ENCODE measurements at regions not wholly inside any gene's neighbourhood (a gene's known extent, or its start where the extent isn't known, plus 50 kb on each side); places are given as distances from the start of the nearest gene placed in this dataset.

DNA sequence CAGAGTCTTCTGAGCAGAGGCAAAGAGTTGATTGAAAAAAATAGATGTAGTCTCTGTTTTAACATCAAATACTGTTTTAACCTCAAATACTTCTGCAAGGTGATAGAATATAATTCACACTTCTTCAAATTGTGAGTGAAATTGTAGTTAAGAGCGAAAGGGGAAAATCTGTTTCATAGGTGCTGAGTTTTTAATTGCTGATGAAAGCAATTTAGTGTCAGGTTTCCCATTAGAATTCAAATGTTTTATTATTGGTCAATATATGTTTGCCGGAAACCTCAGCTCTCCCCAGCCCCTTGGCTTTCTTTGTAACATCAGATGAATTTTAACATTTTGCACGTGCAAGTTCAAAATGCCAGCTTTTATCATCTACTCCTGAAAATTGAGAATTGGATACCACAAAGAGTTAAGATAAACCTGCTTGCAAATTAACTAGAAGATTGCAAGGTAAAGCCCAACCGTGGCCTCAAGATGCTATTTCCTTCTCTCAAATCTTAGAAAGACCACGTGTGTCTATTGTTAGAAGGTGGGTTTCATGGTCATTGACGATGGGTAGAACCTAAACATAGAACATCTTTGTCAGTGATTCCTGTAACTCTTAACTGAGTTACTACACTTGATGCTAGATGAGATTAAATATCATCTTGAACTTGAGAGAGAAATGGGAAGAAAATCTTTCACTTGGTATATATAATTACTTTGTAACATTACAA, 1824.2 kb upstream of the TENM3 start:
- no peak for ATAC-seq (replicated peaks in 6 of 8)
- in situ Hi-C loops (cut with MboI; ENCODE audit: low pct_unique_long_range_greater_than_20kb in 2 of 9, low sequenced_read_pairs in 9 of 9, unreplicated experiment in 9 of 9): no loop called here
- Histone ChIP-seq H3K4me3 (no peak overlapping the region), H3K4me1 (replicated peaks in 1 of 2) (peaks cover 0 to 4% of the 10 kb centered on the region in 2 donors), H3K27ac (no peak overlapping the region)
- WGBS, 10 experiments: 8 to 100% (median 72%) methylated on average over 1 to 6 of the region's 6 CpGs

DNA sequence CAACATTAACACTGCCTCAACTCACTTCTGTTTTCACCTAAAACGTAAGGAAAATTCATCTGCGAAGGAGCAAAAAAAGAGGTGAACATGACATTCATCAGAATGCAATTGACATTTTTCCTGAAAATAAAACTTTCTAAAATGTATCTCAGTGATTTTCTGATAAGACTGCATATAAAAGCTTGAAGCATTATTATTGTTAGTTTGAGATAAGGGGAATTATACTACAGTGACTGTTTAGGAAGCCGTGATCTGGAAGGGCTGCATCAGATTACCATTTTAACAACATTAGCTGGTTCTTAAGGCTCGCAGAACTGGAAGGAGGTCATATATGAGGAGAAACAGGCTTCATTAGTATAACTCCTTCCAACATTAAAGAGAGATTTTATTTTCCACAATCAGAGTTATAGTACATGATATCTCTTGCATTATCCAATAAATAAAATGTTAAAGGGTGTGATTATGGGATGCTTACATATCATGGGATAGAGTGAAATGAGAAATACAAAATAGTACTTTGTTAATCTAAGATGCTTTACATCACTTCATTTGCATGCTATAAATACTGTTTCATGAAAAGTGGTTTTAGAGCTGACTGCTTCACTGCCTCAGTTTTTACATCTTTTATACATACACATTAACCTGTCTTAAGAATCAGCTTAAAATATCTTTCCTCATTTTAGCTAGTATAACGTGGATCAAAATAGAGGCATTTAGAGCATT, 1820.1 kb upstream of the TENM3 start:
- H3K27ac ChIP-seq: no peak overlapping the region
- 10 to 100% (median 86%) methylated on average over 3 to 5 of the region's 5 CpGs; no CpG with 5 or more reads in 1 of the 10 experiments for WGBS, 10 experiments
- H3K4me1 ChIP-seq (replicated peaks in 1 of 2): peaks cover 0 to 4% of the 10 kb centered on the region in 2 donors
- H3K4me3 ChIP-seq: no peak overlapping the region
- peak in 2 of 8 experiments; percentile 5 to 13 for ATAC-seq (replicated peaks in 6 of 8)
- in situ Hi-C loops (cut with MboI; ENCODE audit: low pct_unique_long_range_greater_than_20kb in 2 of 9, low sequenced_read_pairs in 9 of 9, unreplicated experiment in 9 of 9): no loop called here

DNA sequence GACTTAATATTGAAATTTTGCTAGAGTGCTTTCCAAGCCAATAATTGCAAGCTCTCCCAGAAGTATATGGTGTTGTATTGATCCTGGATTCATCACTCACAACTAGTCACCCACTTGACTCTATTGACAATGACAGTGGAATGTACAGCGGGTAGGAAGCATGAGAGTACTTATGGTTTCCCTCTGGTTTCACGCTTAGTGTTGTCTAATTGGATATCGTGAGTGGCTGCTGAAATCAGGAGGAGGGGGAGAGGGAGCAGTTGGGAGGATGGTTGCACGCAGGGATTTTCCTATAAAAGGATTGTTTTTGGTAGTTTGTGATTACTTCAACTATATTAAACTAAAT, 1819.5 kb upstream of the TENM3 start:
- no peak overlapping the region for H3K27ac ChIP-seq
- in situ Hi-C loops (cut with MboI; ENCODE audit: low pct_unique_long_range_greater_than_20kb in 2 of 9, low sequenced_read_pairs in 9 of 9, unreplicated experiment in 9 of 9): no loop called here
- no peak overlapping the region for H3K4me3 ChIP-seq
- ATAC-seq (replicated peaks in 6 of 8): peak in 5 of 8 experiments; percentile 24 to 70 (median 43)
- H3K4me1 ChIP-seq (replicated peaks in 1 of 2): peaks cover 0 to 4% of the 10 kb centered on the region in 2 donors
- WGBS, 10 experiments: 4 to 80% (median 69%) methylated on average over 2 to 4 of the region's 4 CpGs; no CpG with 5 or more reads in 3 of the 10 experiments

DNA sequence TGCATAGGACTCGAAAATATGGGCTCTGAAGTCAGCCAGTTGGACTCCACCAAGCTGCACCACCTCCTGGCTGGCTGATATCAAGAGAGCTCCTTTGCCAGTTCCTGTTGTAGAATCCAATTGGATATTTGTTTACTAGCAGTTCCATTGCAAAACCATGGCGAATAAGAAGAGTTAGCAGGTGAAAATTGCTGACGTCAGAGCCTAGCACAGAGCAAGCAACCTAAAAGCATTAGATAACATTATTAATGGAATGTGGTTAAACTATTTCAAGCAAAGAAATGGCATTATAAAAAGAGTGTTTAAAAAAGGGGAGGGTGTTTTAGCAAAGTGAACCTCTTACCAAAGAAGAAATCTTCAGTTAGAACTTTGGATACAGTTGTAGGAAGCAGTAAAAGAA, 1816.3 kb upstream of the TENM3 start:
- 0 to 100% (median 78%) methylated on average over 1 to 3 of the region's 3 CpGs; no CpG with 5 or more reads in 1 of the 10 experiments for WGBS, 10 experiments
- H3K4me1 ChIP-seq (replicated peaks in 1 of 2): peaks cover 0 to 9% of the 10 kb centered on the region in 2 donors
- in situ Hi-C loops (cut with MboI; ENCODE audit: low pct_unique_long_range_greater_than_20kb in 2 of 9, low sequenced_read_pairs in 9 of 9, unreplicated experiment in 9 of 9): loop anchor here in 1 of 9 experiments (25.0 kb wide), 1 partner anchor 185 kb away; no protein-coding TSS in a partner anchor
- H3K4me3 ChIP-seq: no peak overlapping the region
- no peak overlapping the region for H3K27ac ChIP-seq
- ATAC-seq (replicated peaks in 6 of 8): no peak

DNA sequence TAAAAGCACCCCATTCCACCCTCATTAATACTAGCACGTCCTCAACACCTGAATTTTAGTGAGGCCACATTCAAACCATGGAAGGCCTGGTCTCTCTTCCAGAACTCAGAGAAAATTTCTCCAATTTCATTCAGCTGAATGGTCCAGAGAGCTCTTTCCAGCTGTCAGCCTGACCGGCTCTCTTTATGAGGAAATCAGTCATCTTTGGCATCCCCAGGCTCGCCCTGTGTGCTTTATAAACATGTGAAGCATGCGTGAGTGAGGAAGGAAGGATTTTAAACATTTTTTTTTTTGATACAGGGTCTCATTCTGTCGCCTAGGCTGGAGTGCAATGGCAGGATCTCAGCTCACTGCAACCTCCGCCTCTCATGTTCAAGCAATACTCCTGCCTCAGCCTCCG, 1812.9 kb upstream of the TENM3 start:
- in situ Hi-C loops (cut with MboI; ENCODE audit: low pct_unique_long_range_greater_than_20kb in 2 of 9, low sequenced_read_pairs in 9 of 9, unreplicated experiment in 9 of 9): loop anchor here in 1 of 9 experiments (25.0 kb wide), 1 partner anchor 182 kb away; no protein-coding TSS in a partner anchor
- Histone ChIP-seq H3K4me3 (no peak overlapping the region), H3K27ac (no peak overlapping the region), H3K4me1 (replicated peaks in 1 of 2) (peaks cover 6 to 14% of the 10 kb centered on the region in 2 donors)
- 0 to 87% (median 71%) methylated on average over 1 to 6 of the region's 7 CpGs for WGBS, 10 experiments
- peak in 3 of 8 experiments; percentile 29 to 78 (median 76) for ATAC-seq (replicated peaks in 6 of 8)

DNA sequence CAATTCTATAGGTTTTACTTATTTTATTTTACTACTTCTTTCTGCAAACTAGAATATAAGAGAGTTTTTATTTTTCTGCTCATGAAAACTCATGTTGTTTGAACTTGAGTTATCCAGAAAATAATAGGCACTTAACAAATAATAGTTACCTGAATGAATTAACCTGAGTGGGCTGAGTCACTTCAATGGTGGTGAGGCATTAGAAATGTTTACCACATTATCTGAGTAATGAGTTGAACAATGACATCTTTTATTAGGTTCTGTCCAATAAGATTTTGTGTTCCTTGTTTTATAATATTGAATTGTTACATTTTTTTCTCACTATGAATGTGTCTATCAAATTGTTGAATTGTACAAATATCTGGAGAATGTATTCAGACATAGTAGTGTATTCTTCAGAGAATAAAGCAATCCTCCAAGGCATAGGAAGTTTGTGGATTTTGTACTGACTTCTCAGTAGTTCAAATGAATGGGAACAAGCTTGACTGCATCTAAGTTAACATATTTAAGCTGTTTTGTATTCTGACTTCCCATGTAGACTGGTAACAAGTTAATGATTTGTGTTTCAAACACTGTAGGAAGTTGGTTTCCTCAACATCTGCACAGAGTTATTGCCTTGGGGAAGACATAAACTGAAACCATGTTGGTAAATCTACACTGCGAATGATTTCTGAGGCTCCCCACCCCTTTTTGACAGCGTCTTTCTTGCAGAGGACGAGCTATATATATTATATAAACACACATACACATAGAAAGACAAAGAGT, 1808.9 kb upstream of the TENM3 start:
- Histone ChIP-seq H3K4me1 (replicated peaks in 1 of 2) (peaks cover 6 to 16% of the 10 kb centered on the region in 2 donors), H3K27ac (no peak overlapping the region), H3K4me3 (no peak overlapping the region)
- peak in 3 of 8 experiments; percentile 9 to 33 (median 18) for ATAC-seq (replicated peaks in 6 of 8)
- in situ Hi-C loops (cut with MboI; ENCODE audit: low pct_unique_long_range_greater_than_20kb in 2 of 9, low sequenced_read_pairs in 9 of 9, unreplicated experiment in 9 of 9): loop anchor here in 1 of 9 experiments (25.0 kb wide), 1 partner anchor 178 kb away; no protein-coding TSS in a partner anchor
- WGBS, 10 experiments: 0 to 45% (median 19%) methylated on average over 1 to 3 of the region's 3 CpGs; no CpG with 5 or more reads in 3 of the 10 experiments

DNA sequence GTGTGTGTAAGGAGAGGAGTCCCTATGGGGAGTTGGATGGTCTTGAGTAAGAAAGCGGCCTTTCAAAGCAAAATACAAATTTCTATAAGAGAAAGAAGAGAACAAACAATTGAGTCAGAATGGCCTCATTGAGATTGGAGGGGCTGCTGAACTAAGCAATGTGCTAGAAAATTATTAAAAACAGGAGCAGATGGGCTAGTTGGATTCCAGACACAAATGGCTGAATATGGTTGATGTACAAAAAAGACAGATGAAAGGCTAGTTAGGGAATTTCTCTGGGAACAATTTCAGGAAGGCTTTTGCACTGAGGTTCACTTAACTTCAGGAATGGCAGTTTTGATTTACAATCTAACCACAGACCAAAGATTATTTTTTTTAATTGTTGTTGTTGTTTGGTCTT, 1806.8 kb upstream of the TENM3 start:
- no peak overlapping the region for H3K27ac ChIP-seq
- no peak overlapping the region for H3K4me3 ChIP-seq
- 0 to 100% (median 88%) methylated on average over 1 of the region's 1 CpG; no CpG with 5 or more reads in 4 of the 10 experiments for WGBS, 10 experiments
- ATAC-seq (replicated peaks in 6 of 8): no peak
- H3K4me1 ChIP-seq (replicated peaks in 1 of 2): peaks cover 6 to 11% of the 10 kb centered on the region in 2 donors
- in situ Hi-C loops (cut with MboI; ENCODE audit: low pct_unique_long_range_greater_than_20kb in 2 of 9, low sequenced_read_pairs in 9 of 9, unreplicated experiment in 9 of 9): loop anchor here in 1 of 9 experiments (25.0 kb wide), 1 partner anchor 176 kb away; no protein-coding TSS in a partner anchor

DNA sequence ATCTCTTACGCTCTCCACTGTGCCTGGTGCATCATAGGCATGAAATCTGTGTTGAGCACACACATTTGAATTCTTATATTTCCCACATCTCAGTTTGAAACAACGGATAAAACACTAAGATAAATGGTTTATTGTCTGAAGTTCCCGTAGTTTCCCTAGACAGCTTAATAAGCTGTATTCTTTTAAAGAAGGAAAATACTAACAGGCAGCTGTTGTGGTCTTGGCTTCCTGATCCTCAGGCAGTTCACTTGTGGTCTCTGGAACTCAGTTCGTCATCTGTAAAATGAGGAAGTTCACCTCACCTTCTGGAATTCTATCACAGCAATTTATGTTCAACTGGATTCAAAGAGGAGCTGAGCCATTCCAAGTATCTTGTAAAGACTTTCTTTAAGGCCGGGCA, 1805.6 kb upstream of the TENM3 start:
- no peak for ATAC-seq (replicated peaks in 6 of 8)
- WGBS, 10 experiments: 0 to 100% (median 90%) methylated on average over 1 to 5 of the region's 5 CpGs; no CpG with 5 or more reads in 2 of the 10 experiments
- Histone ChIP-seq H3K27ac (no peak overlapping the region), H3K4me3 (no peak overlapping the region), H3K4me1 (replicated peaks in 1 of 2) (peaks cover 6 to 11% of the 10 kb centered on the region in 2 donors)
- in situ Hi-C loops (cut with MboI; ENCODE audit: low pct_unique_long_range_greater_than_20kb in 2 of 9, low sequenced_read_pairs in 9 of 9, unreplicated experiment in 9 of 9): loop anchor here in 1 of 9 experiments (25.0 kb wide), 1 partner anchor 175 kb away; no protein-coding TSS in a partner anchor

DNA sequence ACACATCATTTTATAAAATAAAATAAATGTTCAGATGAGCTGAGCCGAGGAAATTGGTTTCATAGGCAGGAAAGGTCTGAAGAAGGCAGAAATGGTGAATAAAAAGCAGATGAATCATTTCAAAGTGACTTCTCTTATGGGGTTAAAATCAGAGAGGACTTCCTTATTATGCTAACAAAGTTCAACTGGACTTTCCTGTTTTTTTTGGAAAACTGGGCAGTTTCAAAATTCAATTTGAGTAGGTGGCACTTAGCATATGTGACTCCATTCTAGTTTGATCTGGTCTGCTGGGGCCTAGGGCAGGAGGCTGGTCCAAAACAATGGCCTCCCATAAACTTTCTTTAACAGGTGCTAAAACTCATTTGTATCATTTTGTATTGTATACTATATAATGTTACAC, 1794.9 kb upstream of the TENM3 start:
- 0 to 100% (median 100%) methylated on average over 1 of the region's 1 CpG; no CpG with 5 or more reads in 1 of the 10 experiments for WGBS, 10 experiments
- Histone ChIP-seq H3K27ac (no peak overlapping the region), H3K4me3 (no peak overlapping the region), H3K4me1 (replicated peaks in 1 of 2) (no peaks in the 10 kb centered on the region)
- in situ Hi-C loops (cut with MboI; ENCODE audit: low pct_unique_long_range_greater_than_20kb in 2 of 9, low sequenced_read_pairs in 9 of 9, unreplicated experiment in 9 of 9): loop anchor here in 1 of 9 experiments (25.0 kb wide), 1 partner anchor 164 kb away; no protein-coding TSS in a partner anchor
- ATAC-seq (replicated peaks in 6 of 8): no peak

DNA sequence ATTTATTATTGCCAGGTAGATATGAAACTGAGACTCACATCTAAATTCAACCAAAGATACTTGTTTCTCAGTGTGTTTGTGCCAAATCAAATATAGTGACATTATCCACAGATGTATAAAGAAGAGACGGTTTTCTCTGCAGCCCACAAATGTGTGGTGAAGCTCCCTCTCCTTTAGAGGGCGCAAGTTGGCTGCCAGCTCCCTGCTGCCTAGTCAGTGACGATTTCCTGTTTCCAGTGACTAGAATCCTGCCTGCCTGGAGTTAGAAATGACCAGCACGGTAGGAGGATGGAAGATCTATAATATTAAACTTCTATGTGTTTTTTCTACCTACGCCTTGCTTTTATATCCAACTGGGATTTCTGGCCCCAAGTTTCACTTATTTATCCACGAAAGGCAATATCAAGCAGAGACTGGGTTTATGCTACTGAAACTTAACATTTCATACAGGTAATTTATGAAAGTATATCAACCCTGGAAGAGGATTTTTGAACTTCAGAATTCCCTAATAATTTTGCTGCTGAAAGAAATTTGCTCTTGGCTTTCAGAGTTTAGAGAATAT, 1793.7 kb upstream of the TENM3 start:
- ATAC-seq (replicated peaks in 6 of 8): peak in 7 of 8 experiments; percentile 30 to 85 (median 67)
- Histone ChIP-seq H3K27ac (no peak overlapping the region), H3K4me3 (no peak overlapping the region), H3K4me1 (replicated peaks in 1 of 2) (no peaks in the 10 kb centered on the region)
- 15 to 85% (median 63%) methylated on average over 3 to 6 of the region's 6 CpGs; no CpG with 5 or more reads in 1 of the 10 experiments for WGBS, 10 experiments
- in situ Hi-C loops (cut with MboI; ENCODE audit: low pct_unique_long_range_greater_than_20kb in 2 of 9, low sequenced_read_pairs in 9 of 9, unreplicated experiment in 9 of 9): loop anchor here in 1 of 9 experiments (25.0 kb wide), 1 partner anchor 163 kb away; no protein-coding TSS in a partner anchor

DNA sequence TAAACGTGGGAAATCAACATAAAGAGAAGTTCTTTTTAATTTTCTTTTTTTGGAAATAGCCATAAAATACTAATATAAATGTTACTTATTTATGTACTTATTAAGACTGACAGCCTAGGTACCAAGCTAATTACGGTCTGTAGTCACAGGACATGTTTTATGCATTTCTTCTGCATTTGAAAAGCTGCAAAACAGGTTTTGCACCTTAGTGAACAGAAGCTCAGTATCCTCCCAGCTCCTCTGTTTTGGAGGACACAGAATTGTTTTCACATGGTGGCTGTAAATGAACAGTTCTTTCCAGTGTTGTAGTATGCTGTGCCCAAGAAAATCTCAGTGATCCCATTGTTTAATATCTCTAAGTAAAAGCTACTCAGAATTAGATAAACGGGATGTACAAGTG, 1788.0 kb upstream of the TENM3 start:
- H3K4me3 ChIP-seq: no peak overlapping the region
- no peak overlapping the region for H3K27ac ChIP-seq
- ATAC-seq (replicated peaks in 6 of 8): no peak
- 0 to 86% (median 61%) methylated on average over 1 to 3 of the region's 3 CpGs; no CpG with 5 or more reads in 1 of the 10 experiments for WGBS, 10 experiments
- in situ Hi-C loops (cut with MboI; ENCODE audit: low pct_unique_long_range_greater_than_20kb in 2 of 9, low sequenced_read_pairs in 9 of 9, unreplicated experiment in 9 of 9): no loop called here
- no peaks in the 10 kb centered on the region for H3K4me1 ChIP-seq (replicated peaks in 1 of 2)

DNA sequence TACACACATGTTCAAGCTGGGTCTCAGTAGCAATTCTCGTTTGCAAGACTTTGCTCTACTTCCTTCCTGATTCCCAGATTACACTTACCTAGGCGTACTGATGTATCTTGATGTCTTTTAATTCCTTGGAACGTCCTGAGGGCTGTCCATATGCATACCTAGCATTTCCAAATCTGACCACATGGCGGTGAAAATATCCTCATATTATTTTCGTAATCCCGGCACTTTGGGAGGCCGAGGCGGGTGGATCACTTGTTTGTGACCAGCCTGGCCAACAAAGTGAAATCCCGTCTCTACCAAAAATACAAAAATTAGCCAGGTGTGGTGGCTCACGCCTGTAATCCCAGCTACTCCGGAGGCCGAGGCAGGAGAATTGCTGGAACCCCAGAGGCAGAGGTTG, 1786.3 kb upstream of the TENM3 start:
- in situ Hi-C loops (cut with MboI; ENCODE audit: low pct_unique_long_range_greater_than_20kb in 2 of 9, low sequenced_read_pairs in 9 of 9, unreplicated experiment in 9 of 9): no loop called here
- WGBS, 10 experiments: 0 to 100% (median 85%) methylated on average over 1 to 10 of the region's 12 CpGs; no CpG with 5 or more reads in 3 of the 10 experiments

More for the DNA sequence above, 1786.3 kb upstream of the TENM3 start:
- ATAC-seq (replicated peaks in 6 of 8): no peak
- no peak overlapping the region for H3K4me3 ChIP-seq
- no peak overlapping the region for H3K27ac ChIP-seq
- H3K4me1 ChIP-seq (replicated peaks in 1 of 2): peaks cover 0 to 4% of the 10 kb centered on the region in 2 donors
